ENCODE measurements at regions not wholly inside any gene's neighbourhood (a gene's known extent, or its start where the extent isn't known, plus 50 kb on each side); places are given as distances from the start of the nearest gene placed in this dataset.
A peak's percentile ranks its signal among the peaks of the same experiment; 100 is the strongest.
"Not testable (repeated sequence)": the region's sequence is repeated elsewhere in the genome, so short reads cannot be mapped to it uniquely, and the experiment has no call there.

DNA sequence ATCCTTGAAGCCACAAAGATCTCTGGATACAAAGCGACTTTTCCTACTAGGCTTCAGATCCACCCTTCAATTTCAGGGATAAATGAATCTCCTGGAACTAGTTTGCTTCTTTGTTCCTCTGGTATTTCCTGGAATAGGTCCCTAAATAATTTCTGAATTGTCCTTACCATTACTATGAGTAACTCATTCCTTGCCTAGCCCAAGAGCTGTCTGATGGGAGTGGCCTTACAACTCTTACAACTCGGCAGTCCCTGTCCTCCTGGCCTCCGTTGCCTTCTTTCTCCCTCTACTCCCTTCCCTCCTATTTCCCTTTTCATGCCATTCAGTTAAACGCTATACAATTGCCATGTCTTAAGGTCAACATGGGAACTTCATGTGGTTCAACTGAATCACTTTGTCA lies 98.2 kb upstream of the FHL2 start:
- DNase-seq (ENCODE audit: low spot score), result no peak

GRCh38 chr2:105496271-105496670 lies 97.4 kb upstream of the FHL2 start:
- no peak for DNase-seq (ENCODE audit: low spot score)

GRCh38 chr2:105494683-105495425 lies 96.0 kb upstream of the FHL2 start:
- no peak for DNase-seq (ENCODE audit: low spot score)

- DNase-seq (ENCODE audit: low spot score), result no peak
Measured at GRCh38 chr2:105490956-105491355, 92.1 kb upstream of the FHL2 start.

DNA sequence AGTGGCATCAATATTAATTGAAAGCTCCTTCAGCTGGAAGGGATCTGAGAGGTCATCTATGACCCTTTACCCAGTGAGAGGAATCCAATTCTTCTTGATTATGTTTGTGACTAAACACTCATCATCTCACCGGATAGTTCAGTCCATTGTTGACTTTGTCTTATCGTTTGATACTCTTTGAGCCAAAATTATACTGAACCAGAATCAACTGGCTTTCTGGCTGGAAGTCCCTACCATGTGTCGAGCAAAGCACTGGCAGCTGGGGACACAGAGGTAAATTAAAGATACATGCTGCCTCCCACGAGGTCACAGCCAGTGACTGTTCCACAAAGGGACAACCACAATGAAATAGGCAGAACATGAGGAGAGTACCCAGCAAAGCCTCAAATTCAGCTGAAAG lies 91.4 kb upstream of the FHL2 start:
- DNase-seq (ENCODE audit: low spot score), result no peak

- DNase-seq (ENCODE audit: low spot score), result peak; percentile 35
Measured at GRCh38 chr2:105489168-105489878, 90.5 kb upstream of the FHL2 start.

- no peak for DNase-seq (ENCODE audit: low spot score)
Measured at GRCh38 chr2:105488285-105488684, 89.4 kb upstream of the FHL2 start.

DNA sequence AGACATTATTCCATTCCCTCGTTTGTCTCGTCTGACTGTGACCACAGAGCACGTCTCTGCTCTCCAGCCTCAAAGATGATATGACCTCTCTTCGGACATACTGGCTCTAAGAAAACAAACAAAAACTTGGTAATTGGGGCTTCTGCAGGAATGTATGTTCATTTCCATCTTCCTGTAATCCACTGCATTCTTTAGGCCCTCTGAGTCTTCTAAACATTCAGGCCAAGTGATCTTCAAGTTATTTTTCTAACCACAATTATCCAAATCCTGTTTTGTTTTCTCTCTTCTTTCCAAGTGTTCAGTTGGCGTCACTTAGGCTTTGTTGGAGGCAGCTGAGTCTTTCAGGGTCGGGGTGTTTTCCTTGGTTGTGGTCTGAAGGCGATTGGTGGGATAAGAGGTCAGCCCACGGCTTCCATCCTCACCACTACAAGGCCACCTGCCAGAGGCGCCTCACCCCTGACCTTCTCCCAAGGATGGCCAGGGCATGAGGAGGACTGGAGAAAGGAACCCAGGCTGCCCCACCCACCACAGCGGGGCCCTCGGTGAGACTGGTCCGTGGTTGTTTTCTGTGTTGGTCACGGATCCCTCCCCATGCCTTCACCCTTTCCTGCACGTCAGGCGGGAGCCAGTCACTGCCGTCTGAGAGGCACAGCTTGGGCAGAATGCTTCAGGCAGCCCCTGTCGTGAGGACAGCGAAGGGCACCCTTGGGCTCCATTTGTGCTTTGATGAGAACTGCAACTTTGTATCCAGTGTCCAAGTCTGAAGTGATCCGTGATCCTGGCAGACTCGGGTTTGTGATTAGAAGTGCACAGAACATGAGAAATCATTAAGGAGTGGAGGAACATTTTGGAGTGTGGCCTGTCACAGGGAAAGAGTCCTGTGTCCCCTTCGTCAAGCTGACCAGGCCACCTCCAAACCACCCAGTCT lies 88.6 kb upstream of the FHL2 start:
- peak; percentile 79 for DNase-seq (ENCODE audit: low spot score)

DNA sequence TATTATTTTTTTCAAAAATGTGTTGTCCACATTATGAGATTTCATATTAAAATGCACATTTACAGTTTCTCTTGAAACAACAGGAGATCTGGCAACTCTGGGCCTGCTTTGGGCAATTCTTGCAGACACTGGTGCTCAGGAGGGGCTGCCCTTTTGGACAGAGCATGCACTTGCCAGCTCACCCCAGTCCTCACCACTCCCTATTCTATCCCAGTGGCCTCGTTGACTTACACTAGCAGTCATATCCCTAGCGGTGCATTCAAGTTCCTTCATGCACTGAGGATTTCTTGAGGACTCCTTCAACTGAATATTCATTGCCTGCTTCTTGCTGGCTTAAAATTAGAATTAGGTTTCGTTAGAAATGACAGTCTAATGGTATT lies 87.9 kb upstream of the FHL2 start:
- no peak for DNase-seq (ENCODE audit: low spot score)

DNA sequence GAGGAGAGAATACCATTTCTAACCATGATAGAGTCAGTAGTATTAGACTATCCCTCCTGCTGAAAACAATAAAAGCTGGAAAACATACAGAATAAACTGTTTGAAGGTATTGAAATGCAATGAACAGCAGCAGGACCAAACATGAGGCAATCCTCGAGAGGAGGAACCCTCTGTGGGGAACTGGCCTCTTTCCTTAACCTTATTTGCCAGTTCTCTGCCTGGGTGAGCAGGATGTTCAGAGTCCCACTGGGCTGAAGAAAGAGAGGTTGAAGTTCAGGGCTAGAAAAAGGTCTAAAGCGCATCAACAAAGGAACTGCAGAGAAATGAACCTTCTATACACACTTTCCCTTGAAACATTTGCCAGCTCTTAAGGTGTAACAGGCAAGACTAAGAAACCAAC lies 79.8 kb upstream of the FHL2 start:
- DNase-seq (ENCODE audit: low spot score), result no peak

DNA sequence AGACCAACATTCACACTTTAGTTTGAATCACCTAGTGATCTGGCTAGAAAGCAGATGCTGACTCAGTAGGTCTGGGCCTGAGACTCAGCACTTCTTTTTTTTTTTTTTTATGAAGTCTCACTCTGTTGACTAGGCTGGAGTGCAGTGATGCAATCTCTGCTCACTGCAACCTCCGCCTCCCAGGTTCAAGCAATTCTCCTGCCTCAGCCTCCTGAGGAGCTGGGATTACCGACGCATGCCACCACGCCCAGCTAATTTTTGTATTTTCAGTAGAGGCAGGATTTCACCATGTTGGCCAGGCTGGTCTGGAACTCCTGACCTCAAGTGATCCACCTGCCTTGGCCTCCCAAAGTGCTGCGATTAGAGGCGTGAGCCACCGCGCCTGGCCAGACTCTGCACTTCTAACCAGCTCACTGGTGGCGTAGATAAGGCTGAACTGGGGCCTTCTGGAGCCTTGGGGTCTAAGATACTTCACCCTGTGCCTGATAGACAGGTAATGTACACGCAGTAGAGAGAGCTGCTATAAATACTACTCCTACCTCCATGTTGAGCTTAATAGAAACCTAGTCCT lies 78.3 kb upstream of the FHL2 start:
- DNase-seq (ENCODE audit: low spot score), result not testable (repeated sequence)

GRCh38 chr2:105473011-105473410 lies 74.2 kb upstream of the FHL2 start:
- peak; percentile 10 for DNase-seq (ENCODE audit: low spot score)

GRCh38 chr2:105470979-105471378 lies 72.1 kb upstream of the FHL2 start:
- DNase-seq (ENCODE audit: low spot score), result no peak

GRCh38 chr2:105469781-105470180 lies 70.9 kb upstream of the FHL2 start:
- no peak for DNase-seq (ENCODE audit: low spot score)

- DNase-seq (ENCODE audit: low spot score), result no peak
Measured at GRCh38 chr2:105468582-105469042, 69.8 kb upstream of the FHL2 start.

GRCh38 chr2:105464325-105464724 lies 65.5 kb upstream of the FHL2 start:
- no peak for DNase-seq (ENCODE audit: low spot score)

GRCh38 chr2:105460048-105460732 lies 61.3 kb upstream of the FHL2 start:
- no peak for DNase-seq (ENCODE audit: low spot score)

GRCh38 chr2:105458076-105458475 lies 59.2 kb upstream of the FHL2 start:
- DNase-seq (ENCODE audit: low spot score), result no peak

DNA sequence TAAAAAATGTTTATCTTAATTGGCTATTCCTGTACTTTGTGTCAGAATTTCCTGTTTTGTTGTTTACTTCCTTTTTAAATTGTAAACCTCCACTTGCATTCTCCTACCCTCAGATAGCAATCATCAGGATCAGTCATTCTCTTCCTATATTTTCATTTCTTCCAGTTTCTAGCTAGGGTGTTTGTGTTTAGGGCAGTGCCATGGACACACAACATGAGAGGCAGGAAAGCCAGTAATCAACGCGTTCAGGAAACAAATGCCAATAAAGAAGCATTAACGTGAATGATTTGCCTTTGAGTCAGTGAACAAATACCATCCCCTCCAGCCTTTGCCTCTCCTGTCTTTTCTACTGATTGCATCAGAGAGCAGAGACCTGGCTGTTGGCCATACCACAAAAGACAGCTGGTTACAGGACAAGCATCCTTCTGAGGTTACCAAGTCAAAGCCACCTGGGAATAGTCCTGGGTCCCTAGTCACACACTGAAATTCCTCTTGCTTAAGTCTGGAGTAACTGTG lies 56.7 kb upstream of the FHL2 start:
- DNase-seq (ENCODE audit: low spot score), result peak; percentile 96

GRCh38 chr2:105454801-105455485 lies 56.1 kb upstream of the FHL2 start:
- peak; percentile 66 for DNase-seq (ENCODE audit: low spot score)
